GM19043 (cell line): ENCODE measurements at regions not wholly inside any gene's neighbourhood (a gene's known extent, or its start where the extent isn't known, plus 50 kb on each side); places are given as distances from the start of the nearest gene placed in this dataset.
"Not testable (repeated sequence)": the region's sequence is repeated elsewhere in the genome, so short reads cannot be mapped to it uniquely, and the experiment has no call there.

Experiments
- ATAC-seq: cut with Tn5 transposase; IDR thresholded peaks from one replicate; pipeline ENCODE4 v1.9.1; 2021; ENCODE audit warnings: low read depth; ENCODE audit not compliant: unreplicated experiment

DNA sequence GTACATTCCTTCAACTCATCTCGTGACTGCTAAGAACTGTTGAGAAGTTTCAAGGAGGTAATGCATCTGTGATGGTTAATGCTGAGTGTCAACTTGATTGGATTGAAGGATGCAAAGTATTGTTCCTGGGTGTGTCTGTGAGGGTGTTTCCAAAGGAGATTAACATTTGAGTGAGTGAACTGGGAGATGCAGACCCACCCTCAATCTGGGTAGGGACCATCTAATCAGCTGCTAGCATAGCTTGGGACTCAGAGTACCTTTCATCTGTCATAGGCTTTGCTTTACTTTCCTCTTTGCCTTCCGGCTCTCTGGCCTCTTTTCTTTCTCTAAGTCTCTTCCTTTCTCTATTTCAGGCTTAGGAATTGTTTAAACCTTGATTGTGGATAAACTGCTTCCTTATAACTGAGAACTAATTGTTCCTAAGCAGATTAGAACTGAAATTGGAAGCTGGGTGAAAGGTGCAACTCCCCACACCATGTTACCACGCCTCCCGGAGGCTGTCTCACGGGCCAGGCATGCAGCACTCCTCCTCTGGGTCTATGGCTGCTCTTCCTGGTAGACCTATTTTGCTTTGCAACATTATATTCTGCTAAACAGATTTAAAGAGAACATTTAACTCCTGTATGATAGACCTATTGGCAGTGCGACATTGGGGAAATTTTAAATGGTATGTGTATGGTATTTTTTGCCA is 298.2 kb downstream of the CCSER2 start:
- ATAC-seq: no peak

- no peak for ATAC-seq
These were observed 304.5 kb downstream of the CCSER2 start for GRCh38 chr10:84632866-84633265.

DNA sequence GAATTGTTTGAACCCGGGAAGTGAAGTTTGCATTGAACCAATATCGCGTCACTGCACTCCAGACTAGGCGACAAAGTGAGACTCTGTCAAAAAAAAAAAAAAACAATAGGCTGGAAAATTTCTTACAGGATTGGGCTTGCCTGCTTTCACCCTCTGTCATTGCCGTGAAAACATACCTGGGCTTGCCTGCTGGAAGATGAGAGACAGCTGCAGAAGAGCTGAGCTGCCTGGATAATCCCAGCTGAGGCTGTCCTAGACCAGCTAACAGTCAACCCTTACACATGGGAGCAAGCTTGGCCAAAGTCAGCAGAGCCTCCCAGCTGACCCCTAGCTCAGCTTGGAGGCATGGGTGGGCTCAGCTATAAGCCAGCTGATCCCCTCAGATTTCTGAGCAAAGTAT is 306.2 kb downstream of the CCSER2 start:
- no peak for ATAC-seq

- not testable (repeated sequence) for ATAC-seq
These were observed 322.2 kb downstream of the CCSER2 start for GRCh38 chr10:84650628-84651027.

DNA sequence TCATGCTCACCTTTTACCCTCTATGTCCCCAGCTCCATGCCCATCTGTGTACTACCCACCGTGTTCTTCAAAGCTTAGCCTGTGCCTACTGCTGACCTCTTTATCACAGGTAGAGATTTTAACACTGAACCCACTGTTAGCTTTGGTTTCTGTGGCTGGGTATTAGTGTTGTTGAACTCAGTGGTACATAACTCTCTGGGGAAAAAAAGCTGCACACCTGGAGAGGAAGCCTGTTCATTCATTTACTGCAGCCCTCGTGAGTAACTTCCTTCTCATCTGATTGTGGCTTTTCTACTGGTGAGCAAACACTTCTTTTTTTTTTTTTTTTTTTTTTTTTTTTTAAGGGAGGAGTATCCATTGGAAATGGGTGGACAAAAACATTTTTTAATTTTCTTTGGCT is 326.3 kb downstream of the CCSER2 start:
- peak; percentile 97 for ATAC-seq

- no peak for ATAC-seq
These were observed 330.6 kb downstream of the CCSER2 start for GRCh38 chr10:84659027-84659426.

DNA sequence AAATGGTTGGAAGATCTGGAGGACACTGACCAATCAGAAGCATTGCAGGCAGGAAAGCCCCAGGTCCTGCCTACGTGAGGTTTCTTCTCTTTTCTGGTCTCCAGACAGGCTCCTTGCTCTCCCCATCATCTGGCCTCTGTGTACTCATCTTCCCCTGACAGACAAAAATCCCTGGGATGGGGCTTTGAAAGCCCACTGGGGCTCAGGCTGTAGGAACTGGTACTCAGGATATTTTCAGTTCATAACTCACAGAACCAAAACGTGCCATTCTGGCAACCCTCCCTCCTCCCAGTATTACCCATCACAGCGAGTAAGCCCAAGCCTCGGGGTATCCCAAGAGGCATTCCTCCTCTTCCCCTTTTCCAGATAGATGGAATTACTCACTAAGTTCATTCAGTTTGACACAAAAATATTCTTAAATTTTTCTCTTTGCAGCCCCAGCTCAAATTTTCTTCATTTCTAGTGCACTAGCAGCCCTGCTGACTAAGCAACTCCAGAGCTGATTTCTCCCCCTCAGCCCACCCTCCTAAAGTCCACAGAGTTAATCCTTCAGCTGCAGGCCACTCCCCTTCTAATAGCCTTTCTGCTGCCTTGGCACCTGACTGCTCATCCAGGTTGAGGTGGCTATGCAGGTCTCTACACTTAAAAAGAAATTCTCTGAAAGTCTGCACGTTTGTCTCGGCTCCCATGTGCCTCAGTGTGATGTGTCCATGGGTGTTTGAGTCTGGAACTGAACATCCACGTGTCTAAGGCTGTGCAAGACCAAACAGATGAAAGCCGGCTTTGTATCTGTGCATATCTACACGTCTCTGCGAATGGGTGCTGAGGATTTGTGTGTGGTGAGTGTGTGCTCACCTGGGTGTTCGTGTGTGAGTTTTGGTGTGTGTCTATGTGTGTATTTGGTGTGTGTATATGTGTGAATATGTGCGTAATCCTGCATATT is 331.4 kb downstream of the CCSER2 start:
- ATAC-seq: no peak

GRCh38 chr10:84660450-84661159 is 332.2 kb downstream of the CCSER2 start:
- no peak for ATAC-seq

DNA sequence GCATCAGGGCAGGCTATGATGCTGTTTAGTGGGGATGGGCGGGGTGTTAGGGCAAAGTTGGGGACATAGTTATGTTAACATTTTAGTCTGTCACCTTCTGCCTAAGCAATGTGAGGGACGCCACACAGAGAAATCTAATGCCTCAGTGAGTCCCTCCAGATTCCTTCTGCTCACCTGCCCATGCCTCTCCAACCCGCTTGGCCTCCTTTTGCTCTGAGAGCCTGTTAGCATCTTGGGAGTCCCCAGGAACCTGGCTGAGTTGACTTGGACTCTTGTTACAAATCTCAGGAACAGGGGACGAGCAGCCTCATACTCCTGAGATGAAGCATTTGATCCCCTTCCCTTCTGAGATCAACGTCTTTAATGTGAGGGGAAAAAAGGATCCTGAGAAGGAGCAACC is 336.8 kb downstream of the CCSER2 start:
- ATAC-seq: no peak

GRCh38 chr10:84665883-84666463 is 337.6 kb downstream of the CCSER2 start:
- ATAC-seq: peak; percentile 70

- ATAC-seq: no peak
These were observed 339.9 kb downstream of the CCSER2 start for GRCh38 chr10:84668186-84668763.

- ATAC-seq: no peak
These were observed 346.7 kb downstream of the CCSER2 start for GRCh38 chr10:84675060-84675459.

DNA sequence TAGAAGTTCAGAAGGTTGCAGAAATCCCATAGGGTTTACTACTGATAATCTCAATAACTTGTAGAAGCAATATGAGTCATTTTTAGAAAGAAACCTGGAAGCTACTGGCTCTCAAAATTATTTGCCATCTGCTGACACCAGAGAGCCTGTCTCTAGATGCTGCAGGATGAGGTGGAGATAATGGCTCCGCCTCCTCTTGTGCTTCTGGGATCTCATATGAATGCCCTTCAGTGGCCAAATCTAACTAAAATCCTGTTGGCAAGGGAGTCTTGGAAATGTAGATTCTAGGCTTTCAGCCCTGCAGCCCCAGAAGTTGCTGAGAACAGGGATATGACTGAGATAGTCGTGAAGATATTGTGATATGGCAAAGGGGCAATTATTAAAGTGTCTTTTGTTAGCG is 348.1 kb downstream of the CCSER2 start:
- ATAC-seq: no peak

GRCh38 chr10:84681781-84682180 is 353.4 kb downstream of the CCSER2 start:
- no peak for ATAC-seq

- no peak for ATAC-seq
These were observed 355.2 kb downstream of the CCSER2 start for GRCh38 chr10:84683550-84683949.

- no peak for ATAC-seq
These were observed 355.8 kb downstream of the CCSER2 start for GRCh38 chr10:84683980-84684740.

- no peak for ATAC-seq
These were observed 356.8 kb downstream of the CCSER2 start for GRCh38 chr10:84685047-84685660.

DNA sequence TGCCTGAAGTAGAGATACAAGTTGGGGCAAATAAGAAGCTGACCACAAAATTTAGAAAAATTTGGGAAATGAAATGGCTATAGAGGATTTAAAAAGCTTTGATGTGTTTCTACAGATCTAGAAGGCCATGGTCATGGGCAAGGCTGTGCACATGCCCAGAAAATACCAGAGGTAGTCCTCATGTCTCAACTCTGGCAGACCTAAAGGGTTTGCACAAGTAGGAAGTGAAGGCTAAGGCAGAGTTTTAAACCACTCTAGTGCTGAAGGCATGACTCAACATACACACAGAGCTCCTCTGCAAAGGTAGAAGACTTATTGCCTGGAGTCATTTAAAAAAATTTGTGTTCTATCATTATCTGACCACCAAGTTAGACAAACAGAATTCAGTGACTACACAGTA is 364.6 kb downstream of the CCSER2 start:
- no peak for ATAC-seq

DNA sequence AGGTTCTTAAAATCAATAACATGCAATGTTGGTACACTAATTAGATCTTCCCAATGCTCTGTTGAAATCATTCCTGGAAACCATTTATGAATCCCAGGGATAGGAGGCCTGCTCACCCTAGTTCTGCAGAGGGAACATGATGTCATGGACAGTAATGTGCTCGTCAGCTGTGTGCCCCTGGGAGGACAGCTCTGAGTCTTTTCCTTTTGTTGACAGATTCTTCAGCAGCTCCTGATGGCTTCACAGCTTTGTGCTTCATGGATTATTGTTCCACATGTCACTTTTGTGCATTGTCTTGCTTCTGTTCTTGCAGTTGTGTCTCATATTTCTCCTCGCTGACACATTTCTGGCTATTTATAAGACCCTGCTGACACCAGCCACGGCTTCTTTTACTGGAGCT is 367.5 kb downstream of the CCSER2 start:
- no peak for ATAC-seq
